Sigmoid colon (tissue), 6 donors: ENCODE measurements at regions not wholly inside any gene's neighbourhood (a gene's known extent, or its start where the extent isn't known, plus 50 kb on each side); places are given as distances from the start of the nearest gene placed in this dataset.

Experiments used
- DNase-seq: peaks from one replicate; pipeline ENCODE4 v3.0.0-alpha.2; 2019
- H3K27ac ChIP-seq, 4 donors: fragments of 200-600 bp; sonication (generic); one replicate each; pipeline ENCODE4 v1.5.1; 2016 to 2019; ENCODE audit warnings: mild to moderate bottlenecking in 1 of 4
- H3K27me3 ChIP-seq, 3 donors: fragments of 200-600 bp; sonication (generic); one replicate each; pipeline ENCODE4 v1.5.1; 2019; ENCODE audit warnings: mild to moderate bottlenecking in 1 of 3
- H3K36me3 ChIP-seq, 4 donors: fragments of 200-600 bp; sonication (generic); one replicate each; pipeline ENCODE4 v1.5.1; 2016 to 2019
- H3K4me1 ChIP-seq, 4 donors: fragments of 200-600 bp; sonication (generic); one replicate each; pipeline ENCODE4 v1.5.1; 2017 to 2019
- H3K4me3 ChIP-seq, 4 donors: fragments of 200-600 bp; sonication (generic); one replicate each; pipeline ENCODE4 v1.5.1; 2017 to 2019; ENCODE audit warnings: mild to moderate bottlenecking in 2 of 4, moderate library complexity in 1 of 4
- H3K9me3 ChIP-seq, 4 donors: fragments of 200-600 bp in 3 of 4; sonication (generic) in 3 of 4; one replicate each; pipeline versions ENCODE4 v1.5.1 to v1.6.1; 2013 to 2019
- CTCF ChIP-seq, 4 experiments: fragments of 450-650 bp in 3 of 4; fragments of 200-600 bp in 1 of 4; IDR thresholded peaks; one replicate each; pipeline ENCODE4 v1.5.1; 2016 to 2019; ENCODE audit warnings: antibody characterized with exemption in 4 of 4, mild to moderate bottlenecking in 3 of 4, moderate library complexity in 2 of 4
- EP300 ChIP-seq, 4 donors: sonication (generic); formaldehyde crosslinking; IDR thresholded peaks; one replicate each; pipeline ENCODE4 v1.6.1; 2017; ENCODE audit warnings: antibody characterized with exemption in 4 of 4
- POLR2A ChIP-seq, 2 donors: fragments of 450-650 bp; IDR thresholded peaks; one replicate each; pipeline ENCODE4 v1.6.1; 2016; ENCODE audit warnings: antibody characterized with exemption in 2 of 2, mild to moderate bottlenecking in 2 of 2, moderate library complexity in 2 of 2
- POLR2AphosphoS5 ChIP-seq, 4 donors: sonication (generic); formaldehyde crosslinking; IDR thresholded peaks; one replicate each; pipeline ENCODE4 v1.6.1; 2017; ENCODE audit warnings: antibody characterized with exemption in 4 of 4
- WGBS, 2 donors: extraction: QIAGEN DNeasy Blood & Tissue Kit; methylation state at CpG; one replicate each; pipeline ENCODE4 v1.1.7; 2013; 5-methylcytosine and 5-hydroxymethylcytosine counted together
- intact Hi-C: fragments of 100-400 bp; cut with DNase I; formaldehyde crosslinking; loops from one replicate; pipeline ENCODE4 v1.15.1; 2023
- donor health status: healthy with polysubstance abuse.
- donor health status: healthy.

DNA sequence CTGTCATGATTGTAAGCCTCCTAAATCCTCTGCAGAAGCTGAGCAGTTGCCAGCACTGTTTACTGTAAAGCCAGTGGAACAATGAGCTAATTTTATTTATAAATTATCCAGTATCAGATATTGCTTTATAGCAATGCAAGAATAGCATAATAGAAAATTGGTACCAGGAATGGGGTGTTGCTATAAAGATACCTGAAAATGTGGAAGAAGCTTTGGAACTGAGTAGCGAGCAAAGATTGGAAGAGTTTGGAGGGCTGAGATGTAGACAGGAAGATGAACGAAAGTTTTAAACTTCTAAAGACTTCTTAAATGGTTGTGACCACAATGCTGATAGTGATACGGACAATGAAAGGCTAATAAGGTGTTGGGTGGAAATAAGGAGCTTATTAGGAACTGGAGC is 917.4 kb upstream of the POT1 start:
- Histone ChIP-seq H3K27me3 (no peaks in the 10 kb centered on the region), H3K27ac (no peak overlapping the region), H3K9me3 (peaks cover 0 to 4% (median 0%) of the 10 kb centered on the region in 4 donors), H3K4me3 (no peak overlapping the region), H3K36me3 (no peaks in the 10 kb centered on the region), H3K4me1 (no peaks in the 10 kb centered on the region)
- 82 to 85% methylated on average over 3 of the region's 3 CpGs for WGBS, 2 donors
- TF ChIP-seq POLR2AphosphoS5 (IDR thresholded peaks at IDR 0.05) = no peak
- TF ChIP-seq CTCF (IDR thresholded peaks at IDR 0.05) = no peak
- TF ChIP-seq EP300 (IDR thresholded peaks at IDR 0.05) = no peak
- TF ChIP-seq POLR2A (IDR thresholded peaks at IDR 0.05) = no peak
- intact Hi-C loops = no loop called here
- DNase-seq = no peak

DNA sequence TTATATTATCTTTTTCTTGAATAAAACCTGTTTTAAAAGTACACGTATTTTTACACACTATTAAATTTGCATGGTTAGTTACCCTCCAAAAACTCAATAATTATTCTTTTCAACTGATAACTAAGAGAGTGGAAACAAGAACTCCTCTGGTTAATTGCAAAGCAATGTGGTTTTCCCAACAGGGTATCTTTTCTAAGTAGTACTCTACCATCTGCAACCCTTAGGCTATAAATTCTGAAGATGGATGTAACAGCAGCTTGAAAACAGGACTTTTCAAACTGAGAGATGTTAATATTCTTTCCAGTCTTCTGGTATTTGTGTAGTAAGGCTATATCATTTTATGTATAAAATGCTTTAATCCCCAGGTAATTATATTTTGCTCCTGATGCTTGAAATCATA is 916.1 kb upstream of the POT1 start:
- no peak overlapping the region for H3K27ac ChIP-seq
- peaks cover 0 to 4% (median 0%) of the 10 kb centered on the region in 4 donors for H3K9me3 ChIP-seq
- TF ChIP-seq CTCF (IDR thresholded peaks at IDR 0.05) (no peak), POLR2AphosphoS5 (IDR thresholded peaks at IDR 0.05) (no peak), POLR2A (IDR thresholded peaks at IDR 0.05) (no peak), EP300 (IDR thresholded peaks at IDR 0.05) (no peak)
- H3K4me3 ChIP-seq = no peak overlapping the region
- intact Hi-C loops = no loop called here
- H3K36me3 ChIP-seq = no peaks in the 10 kb centered on the region
- no peak for DNase-seq
- no peaks in the 10 kb centered on the region for H3K4me1 ChIP-seq
- WGBS, 2 donors = 63 to 80% methylated on average over 1 of the region's 1 CpG
- no peaks in the 10 kb centered on the region for H3K27me3 ChIP-seq

GRCh38 chr7:125834421-125834820 is 904.8 kb upstream of the POT1 start:
- 71 to 72% methylated on average over 2 of the region's 2 CpGs for WGBS, 2 donors
- no peaks in the 10 kb centered on the region for H3K27me3 ChIP-seq
- no peak overlapping the region for H3K27ac ChIP-seq
- TF ChIP-seq EP300 (IDR thresholded peaks at IDR 0.05) (no peak), POLR2AphosphoS5 (IDR thresholded peaks at IDR 0.05) (no peak), POLR2A (IDR thresholded peaks at IDR 0.05) (no peak), CTCF (IDR thresholded peaks at IDR 0.05) (no peak)
- no peak for DNase-seq
- H3K36me3 ChIP-seq = no peaks in the 10 kb centered on the region
- H3K4me3 ChIP-seq = no peak overlapping the region
- intact Hi-C loops = no loop called here
- H3K4me1 ChIP-seq = no peaks in the 10 kb centered on the region
- H3K9me3 ChIP-seq = peaks cover 0 to 4% (median 0%) of the 10 kb centered on the region in 4 donors

DNA sequence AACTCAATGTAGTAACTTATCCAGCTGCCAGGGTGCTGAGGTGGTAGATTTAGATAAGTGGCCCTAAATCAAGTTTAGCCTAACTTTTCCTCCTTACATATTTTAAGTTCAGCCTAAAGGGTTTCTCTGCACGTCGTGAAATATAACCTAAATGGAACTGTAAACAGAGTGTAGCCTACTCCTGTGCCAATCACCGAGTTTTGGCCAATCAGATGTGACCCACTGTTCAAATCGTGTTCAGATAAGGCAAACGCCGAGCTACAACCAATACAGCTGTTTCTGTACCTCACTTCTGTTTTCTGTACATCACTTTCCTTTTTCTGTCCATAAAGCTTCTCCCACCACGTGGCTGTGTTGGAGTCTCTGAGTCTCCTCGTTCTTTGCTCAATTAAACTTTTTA is 904.2 kb upstream of the POT1 start:
- Histone ChIP-seq H3K4me1 (no peaks in the 10 kb centered on the region), H3K27me3 (no peaks in the 10 kb centered on the region), H3K9me3 (peaks cover 0 to 8% (median 0%) of the 10 kb centered on the region in 4 donors), H3K4me3 (no peak overlapping the region), H3K27ac (no peak overlapping the region), H3K36me3 (no peaks in the 10 kb centered on the region)
- intact Hi-C loops = no loop called here
- DNase-seq = no peak
- WGBS, 2 donors = 70 to 83% methylated on average over 8 of the region's 8 CpGs
- TF ChIP-seq POLR2AphosphoS5 (IDR thresholded peaks at IDR 0.05) (no peak), EP300 (IDR thresholded peaks at IDR 0.05) (no peak), POLR2A (IDR thresholded peaks at IDR 0.05) (no peak), CTCF (IDR thresholded peaks at IDR 0.05) (no peak)

DNA sequence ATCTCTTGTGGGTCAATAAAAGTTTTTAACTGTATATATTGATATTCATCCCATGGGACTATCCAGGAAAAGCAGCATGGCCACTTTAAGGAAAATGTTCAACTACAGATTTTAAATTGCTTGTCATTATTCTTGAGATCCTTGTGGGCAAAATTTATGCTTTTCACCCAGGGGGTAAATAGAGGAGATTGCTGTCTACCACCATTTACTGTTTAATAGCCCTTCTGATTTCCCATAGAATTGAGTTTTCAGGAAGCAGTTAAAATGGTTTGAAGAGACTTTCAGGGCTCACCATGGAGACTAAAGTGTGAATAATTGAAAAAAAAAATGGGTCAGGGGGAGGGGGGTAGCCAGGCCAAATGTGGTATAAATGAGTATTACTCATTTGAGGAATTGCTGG is 901.1 kb upstream of the POT1 start:
- no peak for DNase-seq
- intact Hi-C loops = no loop called here
- Histone ChIP-seq H3K27ac (no peak overlapping the region), H3K36me3 (no peaks in the 10 kb centered on the region), H3K4me3 (no peak overlapping the region), H3K9me3 (peaks cover 0 to 10% (median 0%) of the 10 kb centered on the region in 4 donors), H3K4me1 (no peaks in the 10 kb centered on the region), H3K27me3 (no peaks in the 10 kb centered on the region)
- TF ChIP-seq CTCF (IDR thresholded peaks at IDR 0.05) (no peak), POLR2A (IDR thresholded peaks at IDR 0.05) (no peak), EP300 (IDR thresholded peaks at IDR 0.05) (no peak), POLR2AphosphoS5 (IDR thresholded peaks at IDR 0.05) (no peak)
